ENCODE measurements at regions not wholly inside any gene's neighbourhood (a gene's known extent, or its start where the extent isn't known, plus 50 kb on each side); places are given as distances from the start of the nearest gene placed in this dataset.
"Not testable (repeated sequence)": the region's sequence is repeated elsewhere in the genome, so short reads cannot be mapped to it uniquely, and the experiment has no call there.

DNA sequence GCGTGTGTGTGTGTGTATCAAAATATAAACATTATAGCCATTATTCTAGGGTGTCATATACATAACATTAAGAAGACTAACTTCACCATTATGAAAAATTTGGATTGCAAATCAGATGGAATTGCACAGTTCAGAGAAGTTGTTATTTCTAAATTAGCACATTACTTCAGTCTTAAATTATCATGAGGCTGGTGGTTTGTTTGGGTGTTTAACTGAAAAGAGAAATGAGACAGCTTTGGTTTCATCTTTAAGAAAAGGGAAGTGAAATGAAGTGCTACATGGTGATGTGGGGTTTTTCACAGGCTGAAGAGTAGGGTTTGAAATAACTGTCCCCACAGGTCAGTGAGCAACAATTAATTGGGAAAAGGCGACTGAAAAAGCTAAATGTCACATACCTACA, 161.2 kb upstream of the XIRP2 start:
- DNase-seq = peak in 2 of 4 experiments; percentile 38 to 49

DNA sequence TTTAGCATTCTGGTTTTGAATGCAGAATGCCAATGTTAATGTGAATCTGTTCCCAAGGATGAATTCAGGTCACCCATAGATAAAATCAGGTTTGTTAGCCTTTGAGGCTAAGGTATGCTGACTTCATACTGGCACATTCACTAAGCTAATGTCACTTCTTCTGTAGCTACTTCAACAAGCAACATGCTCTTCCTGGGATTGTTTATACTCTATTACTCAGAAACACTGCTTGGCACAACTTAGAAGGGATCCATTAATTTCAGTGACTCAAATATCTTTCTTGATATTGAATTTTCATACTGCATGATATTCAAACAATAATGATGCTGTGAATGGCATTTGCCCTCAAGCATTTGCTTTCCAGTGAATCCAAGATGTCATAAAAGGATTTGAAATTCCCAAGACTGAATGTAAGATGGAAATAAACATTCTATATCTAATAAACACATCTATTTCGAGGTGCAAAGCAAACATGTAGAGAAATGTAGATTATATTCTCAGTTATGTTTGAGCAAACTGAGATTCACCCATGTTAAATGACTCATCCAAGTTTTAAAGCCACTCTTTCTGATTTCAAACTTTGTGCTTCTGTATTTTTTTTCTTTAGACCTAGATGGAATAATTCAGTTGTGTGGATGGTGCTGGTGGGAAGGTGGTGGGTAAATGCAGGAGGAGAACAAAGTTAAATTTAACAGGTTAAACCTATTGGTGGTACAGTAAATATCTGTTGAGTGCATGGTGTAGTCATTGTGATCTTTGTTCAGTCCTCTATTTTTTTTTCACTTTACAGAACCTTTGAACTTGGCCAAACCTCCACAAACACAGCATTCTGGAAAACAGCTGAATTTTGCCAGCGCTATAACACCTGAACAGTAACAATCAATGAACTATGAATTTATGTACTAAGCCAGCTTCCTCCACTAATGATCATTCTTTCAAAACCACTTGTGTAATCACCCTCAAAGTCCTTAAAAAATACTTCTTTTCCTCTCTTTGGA, 162.1 kb upstream of the XIRP2 start:
- no peak for DNase-seq

DNA sequence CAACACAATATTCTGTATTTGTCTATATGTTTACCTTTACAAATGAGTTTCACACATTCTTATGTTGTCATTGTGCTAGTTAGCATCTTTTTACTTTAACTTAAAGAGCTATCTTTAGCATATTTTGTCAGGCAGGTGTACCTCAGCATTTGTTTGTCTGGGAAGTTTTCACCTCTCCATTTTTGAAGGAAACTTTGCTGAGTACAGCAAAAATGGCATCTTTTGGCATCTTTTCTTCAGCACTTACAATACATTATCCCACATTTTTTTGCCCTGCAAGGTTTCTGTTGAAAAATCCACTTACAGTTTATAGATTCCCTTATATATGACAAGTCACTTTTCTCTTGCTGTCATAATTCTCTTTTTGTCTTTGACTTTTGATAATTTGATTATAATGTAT, 171.3 kb upstream of the XIRP2 start:
- DNase-seq = no peak

DNA sequence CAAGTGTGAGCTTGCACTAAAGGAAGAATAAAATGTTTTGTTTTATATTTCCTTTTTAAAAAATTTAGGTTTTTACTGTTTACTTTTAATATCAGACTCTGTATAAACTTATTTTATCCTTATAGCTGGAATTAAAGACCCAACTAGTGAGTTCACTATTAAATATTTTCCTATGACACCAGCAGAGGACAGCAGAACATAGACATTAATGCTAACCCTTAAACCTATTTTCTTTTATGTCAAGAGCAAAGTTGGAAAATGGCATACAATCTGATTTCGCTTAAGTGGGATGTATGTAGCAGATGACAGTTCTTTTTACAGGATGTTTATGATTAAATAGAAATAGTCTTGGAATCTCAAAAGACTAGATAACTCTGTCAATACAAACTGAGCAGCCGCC, 188.2 kb upstream of the XIRP2 start:
- DNase-seq = no peak

DNA sequence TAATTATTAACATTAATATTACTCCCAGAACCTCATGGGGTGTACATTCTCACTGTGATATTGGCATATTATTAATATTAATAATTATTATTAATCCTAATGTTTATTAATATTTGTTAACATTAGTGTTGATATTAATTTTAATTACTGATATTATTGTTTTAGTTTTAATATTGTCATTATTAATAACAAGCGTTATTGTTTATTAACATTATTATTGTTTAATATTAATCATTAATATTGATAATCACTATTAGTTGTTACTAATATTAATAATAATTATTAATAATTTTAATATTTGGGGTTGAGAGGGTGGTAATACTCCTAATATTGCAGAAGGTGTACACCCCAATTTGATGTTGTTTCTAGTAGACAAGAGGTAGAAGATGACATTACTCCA, 193.1 kb upstream of the XIRP2 start:
- DNase-seq = no peak

- not testable (repeated sequence) for DNase-seq
These were observed 192.0 kb upstream of the SCN7A start for GRCh38 chr2:166686057-166686456.

DNA sequence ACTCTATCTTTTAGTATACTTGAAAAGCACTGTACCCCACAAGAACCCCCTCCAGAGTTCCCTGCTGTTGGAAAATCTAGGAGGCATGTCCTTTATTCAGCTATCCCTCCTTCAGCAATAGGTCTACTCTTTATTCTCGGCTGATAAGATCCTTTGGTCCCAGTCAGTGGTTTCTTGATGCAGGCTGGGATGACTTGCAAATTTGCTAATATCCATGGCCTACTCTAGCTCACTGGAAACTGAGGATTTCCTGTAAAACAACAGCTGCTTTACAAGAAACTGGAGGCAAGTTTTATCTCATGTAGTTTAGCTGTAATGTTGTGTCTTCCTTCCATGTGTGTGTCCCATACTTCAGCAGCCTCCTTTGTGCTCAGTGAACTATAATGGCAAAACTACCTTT, 183.9 kb upstream of the SCN7A start:
- DNase-seq = no peak

DNA sequence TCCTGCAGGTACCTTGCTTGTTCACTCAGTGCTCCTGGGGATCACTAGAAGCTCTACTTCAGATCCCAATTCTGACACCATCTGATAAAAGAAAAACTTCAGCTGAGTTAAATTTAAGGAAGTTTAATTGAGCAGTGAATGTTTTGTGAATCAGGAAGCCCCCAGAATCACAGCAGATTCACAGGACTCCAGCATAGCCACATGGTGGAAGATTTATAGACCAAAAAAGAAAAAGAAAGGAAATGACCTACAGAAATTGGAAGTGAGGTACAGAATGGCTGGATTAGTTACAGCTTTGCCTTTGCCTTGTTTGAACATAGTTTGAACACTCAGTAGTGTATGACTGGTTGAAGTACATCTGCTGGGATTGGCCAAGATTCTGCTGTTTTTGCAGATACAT, 182.7 kb upstream of the SCN7A start:
- no peak for DNase-seq

- DNase-seq = no peak
These were observed 181.5 kb upstream of the SCN7A start for GRCh38 chr2:166675553-166675952.

GRCh38 chr2:166673986-166674385, 179.9 kb upstream of the SCN7A start:
- DNase-seq = no peak

- no peak for DNase-seq
These were observed 177.8 kb upstream of the SCN7A start for GRCh38 chr2:166671801-166672200.

DNA sequence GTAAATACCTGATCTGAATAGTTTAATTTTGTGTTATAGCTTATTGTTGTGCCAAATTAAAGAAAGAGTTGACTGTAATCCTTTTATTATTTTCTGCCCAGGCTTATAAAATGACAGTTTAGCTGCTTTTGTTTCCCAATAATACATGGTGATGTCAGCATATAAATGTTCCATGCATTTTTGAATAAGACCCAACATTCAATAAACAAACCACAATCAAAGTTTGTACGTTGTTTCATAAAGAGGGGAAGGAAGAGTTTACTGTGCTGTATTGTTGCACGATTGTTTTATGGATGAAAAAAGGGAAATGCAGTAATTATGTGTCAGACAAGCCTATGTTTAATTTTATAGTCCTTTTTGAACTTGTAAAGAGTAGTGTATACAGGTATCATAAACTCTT, 177.2 kb upstream of the SCN7A start:
- DNase-seq = no peak

DNA sequence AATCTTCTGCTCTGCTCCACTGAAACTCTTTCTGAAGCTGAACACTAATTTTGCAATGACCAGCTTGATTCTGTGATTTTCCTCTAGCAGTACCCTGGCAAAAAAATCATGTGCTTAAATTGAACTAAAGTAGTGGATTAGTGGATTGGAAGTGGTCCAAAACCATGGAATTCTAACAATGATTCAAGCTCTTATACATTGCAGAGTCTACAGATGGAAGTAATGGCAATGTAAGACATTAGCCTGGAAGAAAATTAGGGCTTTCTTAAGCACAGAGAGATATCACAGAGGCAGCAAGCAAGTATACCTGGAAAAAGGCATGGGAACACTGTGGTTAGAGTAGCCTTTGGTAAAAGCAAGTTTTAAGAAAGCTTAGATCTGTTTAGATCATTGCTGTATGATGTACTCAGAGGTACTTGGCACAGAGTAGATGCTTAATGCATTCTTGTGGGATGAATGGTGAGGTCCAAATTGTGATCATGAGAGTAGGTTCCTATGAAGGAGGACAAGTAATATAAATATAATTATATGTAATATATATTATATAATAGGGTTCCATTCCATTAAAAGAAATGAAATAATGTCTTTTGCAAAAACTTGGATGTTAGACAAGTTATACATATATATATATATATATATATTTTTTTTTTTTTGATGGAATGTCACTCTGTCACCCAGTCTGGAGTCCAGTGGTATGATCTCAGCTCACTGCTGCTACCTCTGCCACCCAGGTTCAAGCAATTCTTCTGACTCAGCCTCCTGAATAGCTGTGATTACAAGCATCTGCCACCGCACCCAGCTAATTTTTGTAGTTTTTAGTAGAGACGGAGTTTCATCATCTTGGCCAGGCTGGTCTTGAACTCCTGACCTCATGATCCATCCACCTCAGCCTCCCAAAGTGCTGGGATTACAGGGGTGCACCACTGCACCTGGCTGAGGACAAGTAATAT, 172.2 kb upstream of the SCN7A start:
- no peak for DNase-seq

GRCh38 chr2:166661824-166662223, 167.8 kb upstream of the SCN7A start:
- DNase-seq = no peak

DNA sequence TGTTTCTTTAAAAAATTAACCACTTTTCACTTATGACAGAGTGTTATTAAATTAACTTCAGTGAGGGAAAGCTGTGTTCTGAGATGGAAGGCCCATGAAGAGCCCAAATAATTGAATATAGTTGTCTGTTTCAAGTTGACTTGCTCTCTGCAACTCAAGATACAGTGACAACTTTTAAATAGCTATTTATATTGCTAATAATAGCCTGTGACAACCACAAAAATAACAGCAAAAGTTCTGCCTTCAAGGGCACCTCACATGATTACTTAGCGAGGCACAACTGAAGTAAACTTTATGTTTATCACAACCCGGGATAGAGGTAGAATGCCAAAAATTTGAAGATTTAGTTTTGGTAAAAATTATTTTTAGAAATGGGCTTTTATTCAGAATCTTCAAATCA, 167.3 kb upstream of the SCN7A start:
- no peak for DNase-seq

DNA sequence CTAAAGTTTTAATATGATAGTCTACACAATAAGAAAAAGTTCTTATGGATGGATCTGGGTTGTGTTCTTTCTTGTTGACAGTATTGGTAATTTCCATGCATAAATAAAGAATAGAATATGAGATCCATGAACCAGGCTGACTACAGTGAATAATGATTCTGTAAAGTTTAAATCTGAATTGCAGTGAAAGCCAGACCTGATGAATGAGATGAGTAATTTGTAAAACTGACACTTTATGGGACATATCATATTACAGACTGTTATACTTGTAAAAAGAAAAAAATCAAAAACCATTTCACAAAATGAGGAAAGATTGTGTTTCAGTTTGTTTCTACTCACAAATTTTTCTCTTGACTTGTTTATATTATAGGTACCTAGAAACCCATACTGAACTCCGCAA, 164.9 kb upstream of the SCN7A start:
- no peak for DNase-seq

- DNase-seq = no peak
These were observed 159.2 kb upstream of the SCN7A start for GRCh38 chr2:166653185-166653813.

GRCh38 chr2:166651991-166652390, 157.9 kb upstream of the SCN7A start:
- DNase-seq = no peak

GRCh38 chr2:166651080-166651675, 157.1 kb upstream of the SCN7A start:
- no peak for DNase-seq

DNA sequence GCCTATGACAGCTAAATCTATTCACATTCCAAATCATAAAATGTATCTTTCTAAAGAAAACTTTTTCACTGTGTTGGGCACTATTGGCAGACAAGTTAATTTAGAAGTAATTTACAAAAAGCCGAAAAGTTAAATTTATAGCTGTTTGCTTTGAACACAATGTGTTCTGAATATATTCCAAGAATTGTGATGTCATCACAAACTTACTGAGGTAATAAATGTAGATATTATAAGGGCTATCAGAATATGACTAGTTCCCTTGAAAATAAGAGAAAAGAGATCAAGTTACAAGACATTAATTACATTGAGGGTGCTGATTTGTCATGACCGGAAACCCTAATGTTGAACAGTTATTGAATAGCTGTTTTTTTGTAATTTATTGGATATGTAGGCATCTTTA, 153.9 kb upstream of the SCN7A start:
- no peak for DNase-seq

DNA sequence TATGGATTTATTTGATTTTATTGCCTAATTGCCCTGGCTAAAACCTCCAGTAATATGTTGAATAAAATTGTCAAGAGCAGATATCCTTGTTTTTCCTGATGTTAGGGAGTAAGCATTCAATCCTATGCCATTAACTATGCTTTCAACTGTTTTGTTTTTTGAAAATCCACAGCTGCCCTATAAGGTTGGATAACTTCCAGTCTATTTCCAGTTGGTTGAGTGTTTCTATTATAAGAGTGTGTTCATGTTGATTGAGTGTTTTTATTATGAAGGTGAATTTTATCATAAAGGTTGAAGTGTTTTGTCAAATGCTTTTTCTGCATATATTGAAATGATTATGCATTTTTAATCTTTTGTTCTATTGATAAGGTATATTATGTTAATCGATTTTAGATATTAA, 149.9 kb upstream of the SCN7A start:
- no peak for DNase-seq

DNA sequence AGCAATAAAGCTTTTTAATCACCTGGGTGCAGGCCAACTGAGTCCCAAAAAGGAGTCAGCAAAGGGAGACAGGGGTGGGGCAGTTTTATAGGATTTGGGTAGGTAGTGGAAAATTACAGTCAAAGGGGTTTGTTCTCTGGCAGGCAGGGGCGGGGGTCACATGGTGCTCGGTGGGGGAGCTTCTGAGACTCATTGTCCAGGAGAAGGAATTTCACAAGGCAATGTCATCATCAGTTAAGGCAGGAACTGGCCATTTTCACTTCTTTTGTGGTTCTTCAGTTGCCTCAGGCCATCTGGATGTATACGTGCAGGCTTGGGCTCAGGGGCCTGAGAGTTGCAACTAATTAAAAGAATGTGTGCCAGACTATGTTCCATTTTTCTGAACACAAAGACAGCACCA, 147.5 kb upstream of the SCN7A start:
- DNase-seq = not testable (repeated sequence)

DNA sequence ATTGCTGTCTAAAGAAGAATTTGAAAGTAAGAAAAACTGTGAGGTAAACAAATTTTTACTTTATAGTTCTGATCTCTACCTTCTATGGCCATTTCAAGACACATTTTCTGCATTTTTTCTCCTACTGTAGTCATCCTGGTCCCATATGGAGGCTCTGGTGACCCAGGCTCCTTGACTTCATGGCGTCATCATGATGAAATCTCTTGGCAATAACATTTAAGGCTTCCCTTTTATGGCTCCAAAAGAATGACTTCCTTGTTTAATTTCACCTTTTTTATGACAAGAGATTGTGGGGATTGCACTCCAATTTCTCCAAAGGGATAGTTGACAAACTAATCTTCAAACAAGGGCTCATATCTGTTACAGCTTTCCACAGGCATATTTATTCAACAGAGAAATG, 143.0 kb upstream of the SCN7A start:
- DNase-seq = peak in 1 of 4 experiments; percentile 2
